Mesenchymal stem cell (in vitro differentiated cells and primary cell): ENCODE measurements at regions not wholly inside any gene's neighbourhood (a gene's known extent, or its start where the extent isn't known, plus 50 kb on each side); places are given as distances from the start of the nearest gene placed in this dataset.
A peak's percentile ranks its signal among the peaks of the same experiment; 100 is the strongest.
"Not testable (repeated sequence)": the region's sequence is repeated elsewhere in the genome, so short reads cannot be mapped to it uniquely, and the experiment has no call there.

Experiments used
- DNase-seq: peaks from one replicate; pipeline ENCODE4 v3.0.0-alpha.2; 2013
- H2AFZ ChIP-seq: one replicate; pipeline ENCODE4 v1.6.1; 2013; ENCODE audit warnings: low read depth, mild to moderate bottlenecking, control low read depth, inconsistent platforms, low read length, moderate library complexity
- H2AK5ac ChIP-seq: 2 replicates; pipeline ENCODE4 v1.6.1; 2013; ENCODE audit warnings: low read length, moderate library complexity, mild to moderate bottlenecking, inconsistent platforms; ENCODE audit not compliant: severe bottlenecking
- H2BK120ac ChIP-seq: one replicate; pipeline ENCODE4 v1.6.1; 2013; ENCODE audit warnings: low read depth, mild to moderate bottlenecking, inconsistent platforms, low read length, moderate library complexity
- H2BK12ac ChIP-seq, 2 experiments: one replicate each; pipeline ENCODE4 v1.6.1; 2013; ENCODE audit warnings: inconsistent platforms in 2 of 2, low read length in 2 of 2, mild to moderate bottlenecking in 2 of 2, moderate library complexity in 2 of 2, control low read depth in 1 of 2
- H2BK15ac ChIP-seq: one replicate; pipeline ENCODE4 v1.6.1; 2013; ENCODE audit warnings: mild to moderate bottlenecking, low read depth, inconsistent platforms; ENCODE audit not compliant: poor library complexity, severe bottlenecking
- H2BK5ac ChIP-seq: 2 replicates; pipeline ENCODE4 v1.6.1; 2013; ENCODE audit warnings: low read depth, mild to moderate bottlenecking, low read length, control low read depth, inconsistent platforms; ENCODE audit not compliant: poor library complexity, severe bottlenecking
- H3K14ac ChIP-seq, 2 experiments: one replicate each; pipeline ENCODE4 v1.6.1; 2013; ENCODE audit warnings: inconsistent platforms in 2 of 2, low read length in 2 of 2, control low read depth in 1 of 2, mild to moderate bottlenecking in 1 of 2, moderate library complexity in 1 of 2
- H3K18ac ChIP-seq, 2 experiments: one replicate each; pipeline ENCODE4 v1.6.1; 2013; ENCODE audit warnings: inconsistent platforms in 2 of 2, low read length in 2 of 2, control low read depth in 1 of 2, low read depth in 1 of 2, mild to moderate bottlenecking in 1 of 2
- H3K23ac ChIP-seq, 2 experiments: one replicate each; pipeline ENCODE4 v1.6.1; 2013; ENCODE audit warnings: inconsistent platforms in 2 of 2, low read length in 2 of 2, mild to moderate bottlenecking in 2 of 2, moderate library complexity in 2 of 2, control low read depth in 1 of 2
- H3K27ac ChIP-seq: 2 replicates; pipeline ENCODE4 v1.5.1; 2013; ENCODE audit warnings: mild to moderate bottlenecking, moderate library complexity, low read length, control low read depth, inconsistent platforms; ENCODE audit not compliant: poor library complexity, severe bottlenecking
- H3K27me3 ChIP-seq, 2 experiments: 2 replicates each; pipeline versions ENCODE4 v1.6.1 to v1.7.0; 2013; ENCODE audit warnings: low read length in 2 of 2, mild to moderate bottlenecking in 2 of 2, moderate library complexity in 2 of 2, control low read depth in 1 of 2, inconsistent platforms in 1 of 2; ENCODE audit not compliant: control insufficient read depth in 1 of 2, insufficient read depth in 1 of 2
- H3K36me3 ChIP-seq, 2 experiments: 2 replicates each; pipeline versions ENCODE4 v1.6.1 to v1.7.0; 2013; ENCODE audit warnings: low read length in 2 of 2, control low read depth in 1 of 2, inconsistent platforms in 1 of 2, low read depth in 1 of 2, mild to moderate bottlenecking in 1 of 2; ENCODE audit not compliant: insufficient read depth in 2 of 2, control insufficient read depth in 1 of 2
- H3K4ac ChIP-seq, 2 experiments: one replicate each; pipeline ENCODE4 v1.6.1; 2013; ENCODE audit warnings: inconsistent platforms in 2 of 2, low read length in 2 of 2, mild to moderate bottlenecking in 2 of 2, moderate library complexity in 2 of 2, control low read depth in 1 of 2, low read depth in 1 of 2
- H3K4me1 ChIP-seq: 2 replicates; pipeline ENCODE4 v1.6.1; 2013; ENCODE audit warnings: low read depth, low read length, control low read depth; ENCODE audit not compliant: control insufficient read depth, insufficient read depth
- H3K4me2 ChIP-seq: 2 replicates; pipeline ENCODE4 v1.6.1; 2013; ENCODE audit warnings: low read length, mild to moderate bottlenecking, inconsistent platforms; ENCODE audit not compliant: poor library complexity, severe bottlenecking
- H3K4me3 ChIP-seq, 2 experiments: 2 replicates each; pipeline versions ENCODE4 v1.5.1 to v1.7.0; 2013; ENCODE audit warnings: low read length in 2 of 2, mild to moderate bottlenecking in 2 of 2, control low read depth in 1 of 2, low read depth in 1 of 2; ENCODE audit not compliant: insufficient read depth in 1 of 2
- H3K79me1 ChIP-seq: replicated peaks from 2 replicates; pipeline ENCODE4 v1.6.1; 2013; ENCODE audit warnings: mild to moderate bottlenecking, control low read depth, low read length, inconsistent platforms; ENCODE audit not compliant: poor library complexity, severe bottlenecking
- H3K9ac ChIP-seq: 2 replicates; pipeline ENCODE4 v1.7.0; 2013; ENCODE audit warnings: mild to moderate bottlenecking, low read length, moderate library complexity
- H3K9me3 ChIP-seq: 2 replicates; pipeline ENCODE4 v1.7.0; 2013; ENCODE audit warnings: mild to moderate bottlenecking, low read length; ENCODE audit not compliant: control insufficient read depth
- H4K8ac ChIP-seq: one replicate; pipeline ENCODE4 v1.6.1; 2013; ENCODE audit warnings: inconsistent platforms, mild to moderate bottlenecking, low read length, moderate library complexity
- H4K91ac ChIP-seq: one replicate; pipeline ENCODE4 v1.6.1; 2013; ENCODE audit warnings: mild to moderate bottlenecking, low read length, inconsistent platforms
- WGBS: methylation state at CpG from one replicate; pipeline ENCODE4 v1.1.7; 2013; ENCODE audit warnings: mixed read lengths; 5-methylcytosine and 5-hydroxymethylcytosine counted together

DNA sequence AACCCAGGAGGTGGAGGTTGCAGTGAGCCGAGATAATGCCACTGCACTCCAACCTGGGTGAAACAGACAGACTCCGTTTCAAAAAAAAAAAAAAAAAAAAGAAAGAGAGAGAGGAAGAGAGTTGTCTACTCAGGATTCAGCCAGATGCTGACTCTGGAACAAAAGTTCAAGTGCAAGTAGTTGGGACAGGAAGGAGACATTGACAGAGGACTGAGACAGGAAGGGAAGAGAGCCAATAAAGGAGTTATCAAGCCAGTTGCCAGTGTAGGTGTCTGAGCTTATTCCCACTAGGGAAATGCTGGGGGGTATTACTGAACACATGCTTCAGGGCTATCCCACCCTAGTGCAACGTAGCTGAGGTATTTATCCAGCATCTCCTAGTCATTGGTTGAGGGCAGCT, 147.7 kb upstream of the SLC1A3 start:
- Histone ChIP-seq H3K79me1 (no peaks in the 10 kb centered on the region), H2AK5ac (peak overlapping the region; percentile 31), H3K4me3 (no peak overlapping the region), H3K9me3 (no peaks in the 10 kb centered on the region), H2AFZ (no peak overlapping the region), H2BK15ac (no peak overlapping the region), H3K4ac (no peak overlapping the region), H3K27ac (no peak overlapping the region), H4K91ac (peak overlapping the region; percentile 59), H3K36me3 (no peaks in the 10 kb centered on the region), H3K18ac (no peak overlapping the region), H3K9ac (no peak overlapping the region), H2BK5ac (no peak overlapping the region), H3K4me2 (no peak overlapping the region), H4K8ac (no peak overlapping the region), H3K4me1 (peaks cover 3% of the 10 kb centered on the region), H3K27me3 (no peaks in the 10 kb centered on the region), H3K14ac (no peak overlapping the region), H3K23ac (no peak overlapping the region), H2BK12ac (no peak overlapping the region), H2BK120ac (no peak overlapping the region)
- 46% methylated on average over 3 of the region's 3 CpGs for WGBS
- no peak for DNase-seq

- H3K14ac ChIP-seq, result no peak overlapping the region
- no peak overlapping the region for H3K9ac ChIP-seq
- no peak overlapping the region for H3K4me3 ChIP-seq
- H2BK120ac ChIP-seq, result no peak overlapping the region
- H2BK12ac ChIP-seq, result no peak overlapping the region
- H3K23ac ChIP-seq, result no peak overlapping the region
- no peaks in the 10 kb centered on the region for H3K27me3 ChIP-seq
- no peak overlapping the region for H4K91ac ChIP-seq
- H3K4me1 ChIP-seq, result peaks cover 3% of the 10 kb centered on the region
- WGBS, result 61% methylated on average over 4 of the region's 5 CpGs
- H3K4me2 ChIP-seq, result no peak overlapping the region
- H2AK5ac ChIP-seq, result no peak overlapping the region
- no peak overlapping the region for H3K27ac ChIP-seq
- H3K18ac ChIP-seq, result no peak overlapping the region
- H2BK15ac ChIP-seq, result no peak overlapping the region
- no peaks in the 10 kb centered on the region for H3K9me3 ChIP-seq
- no peak overlapping the region for H3K4ac ChIP-seq
- DNase-seq, result no peak
- no peaks in the 10 kb centered on the region for H3K79me1 ChIP-seq
- H2BK5ac ChIP-seq, result no peak overlapping the region
- H3K36me3 ChIP-seq, result no peaks in the 10 kb centered on the region
- H4K8ac ChIP-seq, result no peak overlapping the region
- no peak overlapping the region for H2AFZ ChIP-seq
These were observed 146.9 kb upstream of the SLC1A3 start for GRCh38 chr5:36459176-36460135.

- H3K18ac ChIP-seq, result no peak overlapping the region
- H3K4me2 ChIP-seq, result no peak overlapping the region
- H3K27me3 ChIP-seq, result no peaks in the 10 kb centered on the region
- no peak overlapping the region for H3K4ac ChIP-seq
- H3K4me3 ChIP-seq, result no peak overlapping the region
- no peak overlapping the region for H2BK120ac ChIP-seq
- H2AFZ ChIP-seq, result no peak overlapping the region
- no peak overlapping the region for H2AK5ac ChIP-seq
- no peaks in the 10 kb centered on the region for H3K79me1 ChIP-seq
- H3K14ac ChIP-seq, result no peak overlapping the region
- H4K91ac ChIP-seq, result no peak overlapping the region
- H4K8ac ChIP-seq, result no peak overlapping the region
- H3K9me3 ChIP-seq, result no peaks in the 10 kb centered on the region
- no peak overlapping the region for H3K23ac ChIP-seq
- no peak overlapping the region for H3K9ac ChIP-seq
- no peak overlapping the region for H2BK15ac ChIP-seq
- no peaks in the 10 kb centered on the region for H3K36me3 ChIP-seq
- no peak overlapping the region for H2BK5ac ChIP-seq
- H3K4me1 ChIP-seq, result peaks cover 3% of the 10 kb centered on the region
- no peak for DNase-seq
- no peak overlapping the region for H2BK12ac ChIP-seq
- H3K27ac ChIP-seq, result peak overlapping the region; percentile 51
- 73% methylated on average over 4 of the region's 5 CpGs for WGBS
These were observed 143.9 kb upstream of the SLC1A3 start for GRCh38 chr5:36462295-36463021.

GRCh38 chr5:36475942-36476341, 130.5 kb upstream of the SLC1A3 start:
- H3K4me2 ChIP-seq, H2AK5ac ChIP-seq, H3K4me1 ChIP-seq, H2BK12ac ChIP-seq, H2AFZ ChIP-seq, H4K91ac ChIP-seq, H3K23ac ChIP-seq, H3K27me3 ChIP-seq, H3K36me3 ChIP-seq, H3K9me3 ChIP-seq, H2BK120ac ChIP-seq, DNase-seq, H3K9ac ChIP-seq, H2BK15ac ChIP-seq, H3K14ac ChIP-seq, H2BK5ac ChIP-seq, H4K8ac ChIP-seq, H3K79me1 ChIP-seq, H3K4ac ChIP-seq, H3K27ac ChIP-seq, H3K18ac ChIP-seq, H3K4me3 ChIP-seq: not testable (repeated sequence)
- WGBS, result 90% methylated on average over 1 of the region's 2 CpGs
